ENCODE measurements at regions not wholly inside any gene's neighbourhood (a gene's known extent, or its start where the extent isn't known, plus 50 kb on each side); places are given as distances from the start of the nearest gene placed in this dataset.
"Not testable (repeated sequence)": the region's sequence is repeated elsewhere in the genome, so short reads cannot be mapped to it uniquely, and the experiment has no call there.

GRCh38 chr14:98204139-98204538 is 1067.9 kb downstream of the BCL11B start:
- peaks cover 84% of the 10 kb centered on the region for H3K4me1 Mint-ChIP-seq (ENCODE audit: low read depth)

GRCh38 chr14:98207415-98207814 is 1064.6 kb downstream of the BCL11B start:
- H3K9me3 Mint-ChIP-seq: no peaks in the 10 kb centered on the region
- CTCF ChIA-PET: no interaction called here
- no peak overlapping the region for H3K4me3 Mint-ChIP-seq
- H3K27ac Mint-ChIP-seq: peak overlapping the region; percentile 55
- H3K4me1 Mint-ChIP-seq (ENCODE audit: low read depth): peaks cover 87% of the 10 kb centered on the region
- no peaks in the 10 kb centered on the region for H3K36me3 Mint-ChIP-seq (ENCODE audit: low read depth)
- no peak for DNase-seq
- no peaks in the 10 kb centered on the region for H3K27me3 Mint-ChIP-seq (ENCODE audit: low read depth)
- intact Hi-C loops (cut with micrococcal nuclease): no loop called here

More at GRCh38 chr14:98204139-98204538, 1067.9 kb downstream of the BCL11B start:
- no peaks in the 10 kb centered on the region for H3K9me3 Mint-ChIP-seq
- no peaks in the 10 kb centered on the region for H3K36me3 Mint-ChIP-seq (ENCODE audit: low read depth)
- DNase-seq: no peak
- no peaks in the 10 kb centered on the region for H3K27me3 Mint-ChIP-seq (ENCODE audit: low read depth)
- peak overlapping the region; percentile 89 for H3K27ac Mint-ChIP-seq
- CTCF ChIA-PET: interaction anchor here (0.6 to 1.7 kb wide), 4 partner anchors 26 to 687 kb away, joined by 3 to 4 read pairs (median 4); no protein-coding TSS in a partner anchor
- intact Hi-C loops (cut with micrococcal nuclease): no loop called here
- H3K4me3 Mint-ChIP-seq: peak overlapping the region; percentile 60

GRCh38 chr14:98208211-98208611 is 1063.8 kb downstream of the BCL11B start:
- intact Hi-C loops (cut with micrococcal nuclease): loop anchor here (1.0 kb wide), 1 partner anchor 13 kb away; no protein-coding TSS in a partner anchor
- H3K4me3 Mint-ChIP-seq: peak overlapping the region; percentile 2
- CTCF ChIA-PET: interaction anchor here (0.6 to 2.0 kb wide), 4 partner anchors 9 to 71 kb away, joined by 3 to 6 read pairs (median 6); no protein-coding TSS in a partner anchor
- H3K4me1 Mint-ChIP-seq (ENCODE audit: low read depth): peaks cover 92% of the 10 kb centered on the region
- no peaks in the 10 kb centered on the region for H3K36me3 Mint-ChIP-seq (ENCODE audit: low read depth)
- H3K27me3 Mint-ChIP-seq (ENCODE audit: low read depth): no peaks in the 10 kb centered on the region
- H3K9me3 Mint-ChIP-seq: no peaks in the 10 kb centered on the region
- no peak for DNase-seq
- H3K27ac Mint-ChIP-seq: peak overlapping the region; percentile 61

DNA sequence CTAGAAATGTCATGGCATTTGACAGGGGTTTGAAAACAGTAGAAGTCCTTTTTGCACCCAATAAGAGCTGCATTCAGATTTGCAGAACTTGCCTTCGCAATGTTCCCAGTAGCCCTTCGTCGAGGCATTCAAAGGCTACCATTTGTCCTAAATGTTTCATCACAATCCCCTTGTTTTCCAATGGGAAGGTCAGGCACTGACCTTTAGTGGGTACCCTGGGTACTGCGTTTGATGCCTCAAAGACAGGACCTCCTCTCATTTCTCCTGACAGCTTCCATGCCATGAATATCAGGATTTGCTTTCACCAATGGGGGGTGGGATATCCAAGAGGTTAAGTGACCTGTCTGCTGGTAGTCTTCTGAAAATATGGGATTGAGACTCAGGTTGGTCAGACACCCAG is 1063.1 kb downstream of the BCL11B start:
- Mint-ChIP-seq H3K36me3 (ENCODE audit: low read depth) (no peaks in the 10 kb centered on the region), H3K9me3 (no peaks in the 10 kb centered on the region), H3K4me1 (ENCODE audit: low read depth) (peaks cover 90% of the 10 kb centered on the region), H3K27me3 (ENCODE audit: low read depth) (no peaks in the 10 kb centered on the region), H3K4me3 (no peak overlapping the region), H3K27ac (peak overlapping the region; percentile 61)
- intact Hi-C loops (cut with micrococcal nuclease): loop anchor here (1.0 kb wide), 1 partner anchor 14 kb away; no protein-coding TSS in a partner anchor
- DNase-seq: no peak
- CTCF ChIA-PET: interaction anchor here (0.6 to 2.0 kb wide), 4 partner anchors 9 to 71 kb away, joined by 3 to 6 read pairs (median 4); no protein-coding TSS in a partner anchor

DNA sequence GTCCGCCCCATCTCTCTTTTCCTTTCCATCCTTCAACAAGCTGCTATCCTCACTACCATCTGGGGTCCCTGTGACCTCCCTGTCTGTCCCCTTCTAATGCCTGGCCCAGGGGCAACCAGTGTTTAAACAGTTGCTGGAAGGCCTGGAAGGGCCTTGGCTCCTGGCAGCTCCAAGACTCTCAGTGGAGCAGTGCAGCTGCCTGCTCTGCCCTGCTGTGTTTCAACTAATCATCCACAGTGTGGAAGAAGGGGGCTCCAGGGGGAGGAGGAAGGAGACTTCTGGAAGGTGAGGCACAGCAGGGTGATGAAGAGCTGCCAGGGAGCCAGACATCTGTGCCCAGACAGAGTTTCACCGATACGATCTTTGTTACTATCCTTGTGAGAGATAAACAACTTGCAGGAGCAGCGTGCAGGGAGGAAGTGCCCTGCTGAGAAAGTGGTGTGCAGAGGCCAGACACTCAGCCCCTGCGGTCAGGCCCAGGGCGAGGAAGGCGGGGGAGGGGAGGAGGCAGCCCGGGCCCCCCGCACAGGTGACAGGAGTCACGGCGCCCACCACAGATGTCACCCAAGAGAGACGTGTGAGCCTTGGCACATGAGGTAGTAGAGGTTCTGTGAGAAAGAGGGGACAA is 1061.8 kb downstream of the BCL11B start:
- Mint-ChIP-seq H3K27me3 (ENCODE audit: low read depth) (no peaks in the 10 kb centered on the region), H3K9me3 (no peaks in the 10 kb centered on the region), H3K36me3 (ENCODE audit: low read depth) (no peaks in the 10 kb centered on the region), H3K4me1 (ENCODE audit: low read depth) (peaks cover 91% of the 10 kb centered on the region), H3K27ac (peak overlapping the region; percentile 88), H3K4me3 (peak overlapping the region; percentile 56)
- peak; percentile 65 for DNase-seq
- intact Hi-C loops (cut with micrococcal nuclease): loop anchor here (1.0 to 10.0 kb wide), 3 partner anchors 9 to 595 kb away; no protein-coding TSS in a partner anchor
- CTCF ChIA-PET: interaction anchor here (0.6 to 2.0 kb wide), 7 partner anchors 8 to 1062 kb away, joined by 3 to 6 read pairs (median 3); no protein-coding TSS in a partner anchor

DNA sequence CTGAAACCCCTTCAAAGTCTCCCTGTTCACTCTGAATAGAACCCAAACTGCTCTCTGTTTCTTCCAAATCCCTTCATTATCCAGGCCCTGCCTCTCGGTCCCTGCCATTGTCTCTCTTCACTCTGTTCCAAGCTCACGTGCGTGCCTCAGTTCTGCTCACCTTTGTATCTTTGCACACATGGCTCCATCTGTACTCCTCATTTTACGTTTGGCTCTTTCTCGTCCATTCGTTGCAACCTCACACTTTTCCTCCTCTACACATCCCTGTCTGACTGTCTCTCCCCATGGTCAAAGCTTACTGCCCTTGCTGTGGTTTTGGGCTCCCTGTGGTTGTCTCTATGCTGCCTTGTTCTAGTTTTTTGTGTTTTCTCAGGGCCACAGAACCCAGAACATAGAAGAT is 1054.5 kb downstream of the BCL11B start:
- intact Hi-C loops (cut with micrococcal nuclease): loop anchor here (10.0 kb wide), 1 partner anchor 603 kb away; no protein-coding TSS in a partner anchor
- no peaks in the 10 kb centered on the region for H3K36me3 Mint-ChIP-seq (ENCODE audit: low read depth)
- peaks cover 50% of the 10 kb centered on the region for H3K4me1 Mint-ChIP-seq (ENCODE audit: low read depth)
- CTCF ChIA-PET: interaction anchor here (1.4 kb wide), 1 partner anchor 8 kb away, joined by 5 read pairs; no protein-coding TSS in a partner anchor
- H3K4me3 Mint-ChIP-seq: no peak overlapping the region
- H3K27me3 Mint-ChIP-seq (ENCODE audit: low read depth): no peaks in the 10 kb centered on the region
- no peak for DNase-seq
- no peaks in the 10 kb centered on the region for H3K9me3 Mint-ChIP-seq
- H3K27ac Mint-ChIP-seq: no peak overlapping the region

DNA sequence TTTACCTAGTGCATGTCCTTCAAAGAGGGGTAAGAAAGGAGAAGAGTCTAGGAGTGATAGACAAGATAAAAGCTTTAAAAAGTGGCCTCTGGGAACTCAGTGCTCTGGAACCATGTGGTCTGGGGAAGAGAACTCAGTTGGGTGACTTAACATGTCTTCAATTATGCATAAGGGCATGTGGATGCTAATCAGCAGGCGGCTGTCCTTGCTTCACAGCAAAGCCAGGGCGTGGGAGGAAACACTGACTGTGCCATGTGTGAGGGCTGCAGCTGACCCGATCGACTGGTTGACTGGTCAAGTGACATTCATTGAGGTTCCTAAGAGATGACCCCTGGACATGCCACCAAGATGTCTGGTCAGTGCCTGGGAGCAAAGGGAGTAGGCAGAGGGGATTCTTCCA is 1053.8 kb downstream of the BCL11B start:
- Mint-ChIP-seq H3K27me3 (ENCODE audit: low read depth) (no peaks in the 10 kb centered on the region), H3K4me1 (ENCODE audit: low read depth) (peaks cover 50% of the 10 kb centered on the region), H3K36me3 (ENCODE audit: low read depth) (no peaks in the 10 kb centered on the region), H3K27ac (no peak overlapping the region), H3K4me3 (no peak overlapping the region), H3K9me3 (no peaks in the 10 kb centered on the region)
- DNase-seq: no peak
- CTCF ChIA-PET: interaction anchor here (0.6 to 1.4 kb wide), 2 partner anchors 9 to 1061 kb away, joined by 3 to 5 read pairs; no protein-coding TSS in a partner anchor
- intact Hi-C loops (cut with micrococcal nuclease): loop anchor here (2.0 to 10.0 kb wide), 2 partner anchors 41 to 603 kb away; no protein-coding TSS in a partner anchor

DNA sequence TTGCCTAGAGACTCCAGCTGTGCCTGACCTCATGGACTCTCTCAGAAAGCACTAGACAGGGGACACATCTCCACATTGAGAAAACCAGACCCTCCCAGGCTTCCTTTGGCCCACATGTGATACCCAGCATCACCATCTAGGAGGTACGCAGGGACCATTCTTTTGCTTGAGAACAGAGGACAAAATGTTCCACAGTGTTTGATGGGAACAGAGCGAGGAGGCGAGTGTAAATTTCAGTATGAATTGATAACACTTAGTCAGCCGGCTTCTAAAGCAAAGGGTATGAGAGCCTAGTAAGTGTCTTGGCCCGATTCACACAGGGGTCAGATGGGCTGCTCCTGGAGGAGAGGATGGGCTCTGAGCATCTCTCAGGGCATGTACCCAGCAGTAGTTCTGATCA is 1052.4 kb downstream of the BCL11B start:
- H3K4me3 Mint-ChIP-seq: no peak overlapping the region
- no peaks in the 10 kb centered on the region for H3K9me3 Mint-ChIP-seq
- no peaks in the 10 kb centered on the region for H3K27me3 Mint-ChIP-seq (ENCODE audit: low read depth)
- H3K36me3 Mint-ChIP-seq (ENCODE audit: low read depth): no peaks in the 10 kb centered on the region
- CTCF ChIA-PET: interaction anchor here (0.8 to 1.0 kb wide), 3 partner anchors 11 to 242 kb away, joined by 3 read pairs; no protein-coding TSS in a partner anchor
- intact Hi-C loops (cut with micrococcal nuclease): loop anchor here (1.0 to 10.0 kb wide), 4 partner anchors 9 to 605 kb away; no protein-coding TSS in a partner anchor
- H3K4me1 Mint-ChIP-seq (ENCODE audit: low read depth): peaks cover 49% of the 10 kb centered on the region
- H3K27ac Mint-ChIP-seq: no peak overlapping the region
- DNase-seq: peak; percentile 73

- H3K36me3 Mint-ChIP-seq (ENCODE audit: low read depth): peaks cover 3% of the 10 kb centered on the region
- no peak for DNase-seq
- peak overlapping the region; percentile 62 for H3K4me3 Mint-ChIP-seq
- no peaks in the 10 kb centered on the region for H3K9me3 Mint-ChIP-seq
- CTCF ChIA-PET: interaction anchor here (1.6 kb wide), 2 partner anchors 14 to 85 kb away, joined by 3 to 4 read pairs; no protein-coding TSS in a partner anchor
- H3K27me3 Mint-ChIP-seq (ENCODE audit: low read depth): no peaks in the 10 kb centered on the region
- intact Hi-C loops (cut with micrococcal nuclease): loop anchor here (5.0 kb wide), 1 partner anchor 246 kb away; no protein-coding TSS in a partner anchor
- peaks cover 63% of the 10 kb centered on the region for H3K4me1 Mint-ChIP-seq (ENCODE audit: low read depth)
- peak overlapping the region; percentile 94 for H3K27ac Mint-ChIP-seq
Measured at GRCh38 chr14:98223106-98223505, 1048.9 kb downstream of the BCL11B start.

- Mint-ChIP-seq H3K27ac (peak overlapping the region; percentile 94), H3K4me3 (peak overlapping the region; percentile 62), H3K4me1 (ENCODE audit: low read depth) (peaks cover 69% of the 10 kb centered on the region)
- peak; percentile 70 for DNase-seq
- H3K36me3 Mint-ChIP-seq (ENCODE audit: low read depth); H3K9me3 Mint-ChIP-seq; H3K27me3 Mint-ChIP-seq (ENCODE audit: low read depth): not testable (repeated sequence)
- CTCF ChIA-PET: interaction anchor here (1.6 kb wide), 1 partner anchor 13 kb away, joined by 4 read pairs; no protein-coding TSS in a partner anchor
- intact Hi-C loops (cut with micrococcal nuclease): loop anchor here (1.0 to 5.0 kb wide), 6 partner anchors 11 to 1049 kb away; partner anchors contain the start of gene BCL11B
Measured at GRCh38 chr14:98223710-98224109, 1048.3 kb downstream of the BCL11B start.

DNA sequence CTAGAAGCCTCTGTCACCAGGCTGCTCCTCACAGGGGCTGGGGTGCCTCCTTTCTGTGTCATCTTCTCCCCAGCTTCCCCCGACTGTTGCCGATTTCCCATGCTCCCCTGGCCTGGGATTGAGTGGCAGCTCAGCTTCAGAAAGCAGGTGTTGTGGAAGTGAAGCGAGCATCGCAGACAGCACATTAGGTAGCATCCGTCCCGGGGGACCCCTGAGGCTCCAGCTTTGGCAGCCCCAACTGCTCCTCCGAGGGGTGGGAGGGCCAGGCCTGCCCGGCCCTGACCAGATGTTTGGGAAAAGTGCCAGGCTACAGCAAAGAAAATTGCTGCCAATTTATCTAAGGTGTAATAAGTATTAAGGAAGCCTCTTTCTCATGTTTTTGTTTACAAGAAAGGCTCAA is 1045.6 kb downstream of the BCL11B start:
- DNase-seq: no peak
- Mint-ChIP-seq H3K4me3 (no peak overlapping the region), H3K27ac (peak overlapping the region; percentile 93), H3K9me3 (no peaks in the 10 kb centered on the region), H3K36me3 (ENCODE audit: low read depth) (peaks cover 3% of the 10 kb centered on the region), H3K27me3 (ENCODE audit: low read depth) (no peaks in the 10 kb centered on the region), H3K4me1 (ENCODE audit: low read depth) (peaks cover 84% of the 10 kb centered on the region)
- CTCF ChIA-PET: interaction anchor here (0.6 to 2.2 kb wide), 8 partner anchors 11 to 248 kb away, joined by 3 to 7 read pairs (median 4); no protein-coding TSS in a partner anchor
- intact Hi-C loops (cut with micrococcal nuclease): loop anchor here (2.0 to 5.0 kb wide), 2 partner anchors 286 to 961 kb away; no protein-coding TSS in a partner anchor

All from activated naive CD4-positive, alpha-beta T cell treated with anti-CD3 and anti-CD28 coated beads for 36 hours (primary cell).